DMS 273 (cell line): ENCODE measurements at regions not wholly inside any gene's neighbourhood (a gene's known extent, or its start where the extent isn't known, plus 50 kb on each side); places are given as distances from the start of the nearest gene placed in this dataset.
A peak's percentile ranks its signal among the peaks of the same experiment; 100 is the strongest.

Experiments used
- DNase-seq: peaks from one replicate; lab custom pipeline; 2025; ENCODE audit not compliant: unreplicated experiment; lab: John Stamatoyannopoulos, UW

DNA sequence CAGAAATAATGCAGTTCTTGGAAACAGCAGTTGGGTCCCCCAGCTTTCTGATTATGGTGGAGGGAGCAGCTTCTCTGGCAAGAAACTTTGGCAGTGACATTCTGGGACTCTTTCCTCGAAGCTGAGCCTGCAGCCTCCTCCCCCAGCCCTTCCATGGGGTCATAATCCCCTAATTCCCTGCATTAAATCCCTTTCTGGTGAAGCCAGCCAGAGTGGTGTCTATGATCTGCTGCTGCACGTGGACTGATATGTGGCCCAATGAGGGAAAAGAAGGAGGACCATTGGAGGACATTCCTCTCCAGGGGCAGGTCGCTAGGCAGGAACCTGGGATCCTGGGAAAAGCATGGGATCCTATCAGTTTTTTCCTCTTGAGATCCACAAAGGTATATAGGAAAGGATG lies 470.5 kb downstream of the RPS24 start:
- no peak for DNase-seq

DNA sequence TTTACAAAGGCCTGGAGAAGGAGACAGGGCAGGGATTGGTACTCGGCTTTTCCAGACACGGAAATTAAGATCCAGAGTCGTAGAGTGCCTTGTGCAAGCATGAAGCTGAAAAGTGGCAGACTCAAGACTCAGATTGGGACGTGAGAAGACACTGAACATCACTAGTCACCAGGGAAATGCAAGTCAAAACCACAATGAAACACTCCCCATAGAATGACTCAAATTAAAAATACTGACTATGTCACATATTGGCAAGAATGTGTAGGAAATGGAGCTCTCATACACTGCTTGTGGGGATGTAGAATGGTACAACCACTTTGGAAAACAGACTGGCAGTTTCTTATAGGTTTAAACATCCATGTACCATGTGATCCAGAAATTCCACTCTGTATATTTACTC lies 472.0 kb downstream of the RPS24 start:
- DNase-seq, result no peak

DNA sequence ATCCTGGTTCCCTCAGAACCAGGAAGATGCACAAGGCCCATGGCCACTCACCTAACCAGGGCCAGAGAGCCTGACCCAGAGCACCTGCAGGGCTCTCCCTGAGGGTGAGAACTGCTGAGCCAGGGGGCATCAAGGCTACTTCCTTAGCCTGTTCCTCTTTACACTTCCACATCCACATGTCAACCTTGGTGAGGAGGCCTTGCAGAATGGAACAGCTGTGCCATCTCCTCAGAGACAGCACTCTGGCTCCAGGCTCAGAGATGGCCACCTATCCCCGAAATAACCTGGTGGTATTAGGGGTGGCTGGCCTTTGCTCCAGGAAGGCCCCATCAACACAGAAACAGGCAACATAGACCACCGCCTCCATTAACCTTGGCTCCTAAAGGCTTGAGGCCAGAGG lies 473.0 kb downstream of the RPS24 start:
- no peak for DNase-seq

DNA sequence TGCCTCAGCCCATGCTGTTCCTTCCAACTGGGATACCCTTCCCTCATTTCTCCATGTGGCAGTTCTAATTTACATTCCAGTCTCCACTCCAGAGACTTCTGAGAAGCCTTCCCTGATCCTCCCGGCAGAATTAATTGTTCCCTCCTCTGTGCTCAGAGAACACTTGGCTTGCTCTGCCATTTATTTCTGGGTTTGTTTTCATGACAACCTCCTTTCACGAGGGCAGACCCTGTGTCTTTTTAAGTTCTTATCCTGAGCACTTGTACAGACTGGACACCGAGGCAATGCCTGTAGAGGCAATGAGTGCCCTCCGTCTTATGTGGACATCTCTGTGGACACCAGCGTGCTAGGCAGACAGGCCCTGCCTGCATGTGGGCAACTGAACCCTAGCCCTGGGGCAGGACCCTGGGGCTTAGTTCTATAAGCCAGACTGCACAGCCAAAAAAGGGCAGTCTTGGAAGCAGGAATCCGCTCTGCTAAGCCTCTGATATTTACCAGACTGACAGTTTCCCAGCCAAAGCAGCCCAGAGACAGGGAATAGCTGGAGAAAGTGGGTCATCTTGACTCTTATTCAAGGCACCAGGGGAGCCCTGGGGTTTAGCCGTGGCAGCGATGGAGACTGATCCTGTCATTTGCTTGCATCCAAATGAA lies 474.0 kb downstream of the RPS24 start:
- DNase-seq, result no peak

DNA sequence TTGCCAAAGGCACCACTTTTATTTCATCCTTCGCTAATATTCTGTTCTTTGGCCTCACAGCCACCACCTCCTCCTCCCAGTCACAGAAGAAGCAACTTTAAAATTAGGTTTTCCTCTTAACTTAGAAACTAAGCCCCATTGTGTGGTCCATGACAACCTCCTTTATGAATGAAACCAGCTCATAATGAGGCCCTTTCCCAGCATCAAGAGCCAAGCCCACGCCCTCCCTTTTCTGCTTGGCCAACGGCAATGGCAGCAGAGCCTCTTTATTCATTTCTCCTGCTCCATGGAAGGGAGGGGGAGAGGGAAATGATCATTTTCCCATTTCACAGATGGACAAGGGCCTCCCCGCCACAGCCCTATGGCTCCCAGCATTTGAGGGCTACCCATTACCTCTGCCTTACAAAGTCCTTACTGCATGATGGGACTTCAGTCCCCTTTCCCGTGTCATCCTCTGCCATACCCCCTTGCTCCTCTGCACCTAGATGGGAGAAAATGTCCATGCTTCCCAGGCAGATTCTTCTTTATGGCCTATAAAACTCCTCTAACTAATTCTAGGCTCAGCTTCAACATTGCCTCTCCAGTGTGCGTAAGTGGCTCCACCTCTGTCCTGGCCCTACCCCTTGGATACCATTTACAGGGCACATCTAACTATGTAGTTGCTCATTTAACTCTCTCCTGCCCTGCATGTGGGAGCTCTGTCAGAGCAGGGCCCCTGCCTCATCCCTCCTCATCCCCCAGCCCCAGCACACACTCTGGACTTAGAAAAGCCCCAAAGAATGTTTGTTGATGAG lies 475.5 kb downstream of the RPS24 start:
- no peak for DNase-seq

DNA sequence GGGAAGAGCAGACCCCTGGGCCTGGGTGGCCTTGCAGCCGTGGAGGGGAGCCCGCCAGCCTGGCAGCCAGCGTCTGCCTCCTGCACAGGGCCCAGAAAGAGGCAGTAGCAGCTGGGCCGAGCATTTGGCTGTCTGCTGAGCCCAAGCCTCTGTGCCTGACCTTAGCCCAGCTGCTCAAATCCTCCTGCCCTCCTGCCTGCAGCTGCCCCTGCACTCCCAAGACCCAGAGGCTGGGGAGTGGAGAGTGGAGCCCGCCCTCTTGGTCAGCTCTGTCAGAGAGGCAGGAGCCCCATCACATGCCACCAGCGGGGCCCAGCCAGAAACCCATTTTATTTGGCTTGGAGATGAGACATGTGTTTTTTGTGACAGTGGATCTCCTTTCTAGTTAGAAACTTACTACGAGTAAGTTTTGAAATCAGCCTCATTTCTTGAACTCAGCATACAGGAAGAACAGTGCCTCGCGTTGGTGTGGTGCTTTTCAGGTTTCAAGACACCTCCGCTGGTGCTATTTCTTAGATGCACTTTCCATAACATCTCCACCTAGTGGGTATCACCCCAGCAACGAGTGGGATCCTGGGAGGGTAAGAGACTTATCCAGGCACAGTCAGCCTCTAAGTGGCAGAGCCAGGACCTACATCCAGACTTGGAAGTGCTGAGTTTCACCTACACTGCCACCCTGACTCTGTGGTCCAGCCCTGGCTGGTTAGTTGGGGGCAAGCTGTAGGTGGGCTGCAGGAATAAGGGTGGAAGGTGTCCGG lies 477.1 kb downstream of the RPS24 start:
- peak; percentile 82 for DNase-seq

DNA sequence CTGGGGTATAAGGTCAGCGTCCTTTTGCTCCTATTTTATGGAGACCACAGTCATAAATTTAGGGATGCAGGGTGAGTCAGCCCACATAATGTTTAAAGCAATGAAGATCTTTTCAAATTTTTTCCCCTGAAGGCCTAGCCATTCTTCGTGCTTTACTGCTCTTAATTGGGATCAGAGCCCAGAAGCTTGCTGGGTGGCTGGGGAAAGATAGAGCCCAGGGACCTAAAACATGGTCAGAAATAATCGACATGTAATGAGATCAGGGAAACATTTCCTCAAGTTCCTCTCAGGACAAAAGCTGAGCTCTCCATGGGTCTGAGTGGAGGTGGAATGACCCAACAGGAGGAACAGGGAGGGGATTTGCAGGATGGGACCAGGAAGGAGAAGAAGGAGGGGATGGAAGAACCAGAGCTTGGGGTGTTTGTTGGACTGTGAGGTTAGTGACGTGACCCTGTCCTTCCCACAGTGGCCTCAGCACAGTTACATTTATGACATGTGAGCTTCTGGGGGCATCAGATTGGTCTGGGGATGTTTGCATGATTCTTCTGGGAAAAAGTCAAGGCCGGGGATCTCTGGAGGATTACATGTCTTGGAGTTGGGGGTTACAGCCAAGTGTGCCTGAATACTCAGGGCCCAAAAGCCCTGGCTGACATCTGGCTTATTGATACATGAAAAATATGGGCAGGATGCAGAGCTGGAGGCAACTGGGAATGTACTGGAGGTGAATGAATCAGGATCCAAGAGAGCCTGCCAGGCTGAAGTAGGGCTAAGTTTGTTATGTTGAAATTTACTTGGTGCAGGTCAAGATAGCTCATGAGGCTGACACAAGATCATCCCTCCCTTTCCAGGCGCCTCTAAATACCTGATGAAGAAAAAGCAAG lies 477.9 kb downstream of the RPS24 start:
- DNase-seq, result no peak

DNA sequence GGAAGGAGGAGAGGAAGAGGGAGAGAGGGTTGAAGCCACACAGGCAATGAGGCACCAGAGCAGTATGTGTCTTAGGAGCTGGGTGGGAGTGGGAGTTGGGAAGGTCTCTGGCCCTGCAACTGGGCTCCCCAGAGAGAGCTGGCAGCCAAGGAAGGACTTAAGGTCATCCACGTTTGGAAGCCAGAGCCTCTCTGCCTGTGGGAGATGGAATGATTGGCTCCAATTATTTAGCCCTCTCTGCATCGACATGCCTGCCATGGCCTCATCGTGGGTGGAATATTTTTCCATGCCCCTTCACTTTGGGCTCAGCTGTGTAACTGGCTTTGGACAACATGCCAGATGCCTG lies 478.5 kb downstream of the RPS24 start:
- no peak for DNase-seq

DNA sequence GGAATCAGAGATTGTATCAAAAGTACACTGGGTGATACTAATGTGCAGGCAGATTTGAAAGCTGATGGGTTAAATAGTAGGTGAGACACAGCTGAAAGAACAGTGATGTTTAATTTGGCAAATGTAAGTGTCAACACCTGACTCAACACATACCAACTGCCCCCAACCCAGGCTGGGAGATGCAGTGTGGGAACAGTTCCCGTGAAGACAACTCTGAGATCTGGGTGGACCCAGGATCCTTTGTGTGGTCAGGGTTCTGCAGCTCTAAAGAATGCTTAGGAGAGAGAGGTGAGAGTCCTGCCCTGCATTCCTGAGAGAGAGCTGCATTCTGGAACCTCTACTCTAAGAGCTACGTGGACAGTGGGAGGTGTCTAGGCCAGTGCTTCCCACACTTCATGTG lies 479.7 kb downstream of the RPS24 start:
- DNase-seq, result no peak

DNA sequence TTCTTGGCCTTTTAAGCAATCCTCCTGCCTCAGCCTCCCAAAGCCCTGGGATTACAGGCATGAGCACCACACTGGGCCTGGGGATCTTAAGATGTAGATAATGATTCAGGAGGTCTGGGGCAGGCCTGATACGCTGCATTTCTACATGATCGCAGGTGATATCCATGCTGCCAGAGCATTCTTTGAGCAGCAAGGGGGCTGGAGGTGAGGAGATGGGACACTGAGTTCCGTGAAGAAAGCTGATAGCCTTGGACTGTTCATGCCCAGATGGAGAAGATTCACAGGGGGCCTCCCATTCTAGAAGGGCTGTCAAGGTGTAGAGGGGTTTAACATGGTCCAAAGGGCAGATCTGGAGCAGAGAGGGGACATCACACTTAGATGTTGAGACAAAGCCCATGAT lies 480.3 kb downstream of the RPS24 start:
- DNase-seq, result no peak

DNA sequence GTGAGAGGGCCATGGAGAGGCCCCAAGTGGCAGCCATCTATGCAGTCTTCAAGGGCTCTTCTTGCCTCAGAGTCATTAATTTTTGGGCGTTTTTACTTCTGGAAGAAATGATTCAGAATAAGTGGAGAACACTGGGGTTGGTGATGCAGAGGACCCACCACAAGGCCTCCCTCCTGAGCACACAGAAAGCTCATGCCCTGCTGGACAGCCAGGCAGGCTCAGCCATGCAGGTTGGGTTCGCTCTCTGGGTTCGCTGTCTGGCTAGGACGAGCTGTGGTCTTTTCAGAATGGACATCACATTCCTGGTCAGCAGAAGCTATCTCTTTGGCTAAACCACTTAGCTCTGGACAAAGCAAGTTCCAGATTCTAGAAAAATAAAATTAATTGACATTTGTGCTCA lies 480.8 kb downstream of the RPS24 start:
- no peak for DNase-seq

DNA sequence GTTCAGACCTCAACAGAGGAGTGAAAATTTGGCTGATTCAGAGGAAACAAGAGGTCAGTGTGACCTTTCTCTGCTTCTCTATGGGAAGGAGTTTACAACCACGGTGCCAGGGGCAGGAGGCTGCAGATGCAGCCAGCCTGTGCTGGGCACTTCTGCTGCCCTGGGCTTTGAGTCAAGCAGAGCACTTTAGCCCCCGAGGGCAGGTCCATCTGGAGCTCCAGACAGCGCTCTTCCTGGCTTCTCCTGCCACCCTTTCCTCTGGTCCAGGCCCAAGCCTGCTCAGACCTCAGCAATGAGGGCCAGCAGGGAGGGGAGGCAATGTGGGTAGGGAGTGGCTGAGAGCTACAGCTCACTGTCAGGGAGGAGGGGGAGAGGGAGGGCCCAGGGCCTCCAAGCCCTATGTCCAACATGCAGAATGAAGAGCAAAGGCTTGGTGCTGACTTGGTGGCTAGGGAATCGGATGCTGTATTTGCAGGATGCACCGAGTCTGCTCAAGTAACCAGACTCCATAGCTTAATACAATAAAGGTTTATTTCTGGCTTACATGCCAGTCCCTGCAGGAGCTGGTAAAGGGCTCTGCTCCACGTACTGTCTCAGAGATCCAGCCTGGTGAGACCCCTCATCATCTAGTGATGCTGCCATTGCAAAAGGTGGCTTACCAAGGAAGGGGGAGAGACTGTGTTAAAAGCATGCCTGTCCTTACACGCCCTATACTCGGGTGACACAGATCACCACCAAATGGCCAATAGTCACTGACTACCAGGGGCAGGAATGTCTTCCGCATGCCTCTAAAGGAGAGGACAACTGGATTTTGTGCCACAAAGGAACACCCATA lies 481.6 kb downstream of the RPS24 start:
- DNase-seq, result peak; percentile 7

DNA sequence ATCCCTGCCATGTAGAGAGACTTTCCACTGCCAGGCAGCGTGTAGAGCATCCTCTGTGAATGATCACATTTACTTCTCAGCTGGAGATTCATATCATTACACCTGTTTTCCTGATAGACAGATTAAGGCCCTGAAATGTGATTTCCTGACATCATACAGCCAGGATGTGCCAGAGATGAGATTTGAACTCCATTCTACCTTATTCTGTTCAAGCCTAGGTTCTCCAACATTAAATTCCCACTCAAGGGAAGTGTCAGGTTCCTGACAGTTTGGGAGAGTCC lies 482.1 kb downstream of the RPS24 start:
- no peak for DNase-seq

DNA sequence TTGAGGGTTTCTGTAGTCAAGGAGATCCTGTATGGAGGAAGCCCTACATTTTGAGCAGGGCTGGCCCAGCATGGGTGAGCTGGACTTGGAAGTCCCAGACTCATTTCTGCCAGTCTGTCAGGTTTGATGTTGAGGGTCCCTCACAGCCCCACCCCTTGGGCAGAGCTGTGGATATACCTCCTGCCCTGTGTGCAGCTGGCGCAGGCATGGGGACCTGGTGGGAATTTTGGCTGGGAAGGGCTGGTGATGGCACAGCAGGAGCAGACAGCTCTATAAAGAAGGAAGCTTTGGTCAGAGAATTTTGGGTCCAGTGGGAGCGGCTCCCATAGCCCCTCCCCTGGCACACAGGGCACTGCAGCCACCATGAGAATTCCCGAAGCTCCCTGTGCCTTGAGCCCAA lies 482.6 kb downstream of the RPS24 start:
- DNase-seq, result no peak

DNA sequence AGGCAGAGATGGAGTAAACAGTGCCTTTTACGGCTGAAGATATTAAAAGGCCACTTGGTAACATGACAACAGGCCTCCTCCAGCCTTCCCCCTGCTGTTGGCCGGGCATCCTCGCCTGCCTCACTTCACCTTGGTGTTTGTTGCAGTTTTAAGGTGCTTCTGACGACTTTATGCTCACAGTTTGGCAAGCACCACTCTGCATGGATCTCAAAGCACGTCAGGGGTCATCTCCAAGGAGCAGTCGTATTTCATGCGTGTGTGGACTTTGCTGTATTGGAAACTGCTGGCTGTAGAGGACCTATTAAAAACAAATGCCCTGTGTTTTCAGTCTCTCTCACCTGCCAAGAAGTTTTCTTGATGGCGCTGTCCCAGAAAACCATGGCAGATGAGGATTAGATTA lies 483.1 kb downstream of the RPS24 start:
- no peak for DNase-seq

DNA sequence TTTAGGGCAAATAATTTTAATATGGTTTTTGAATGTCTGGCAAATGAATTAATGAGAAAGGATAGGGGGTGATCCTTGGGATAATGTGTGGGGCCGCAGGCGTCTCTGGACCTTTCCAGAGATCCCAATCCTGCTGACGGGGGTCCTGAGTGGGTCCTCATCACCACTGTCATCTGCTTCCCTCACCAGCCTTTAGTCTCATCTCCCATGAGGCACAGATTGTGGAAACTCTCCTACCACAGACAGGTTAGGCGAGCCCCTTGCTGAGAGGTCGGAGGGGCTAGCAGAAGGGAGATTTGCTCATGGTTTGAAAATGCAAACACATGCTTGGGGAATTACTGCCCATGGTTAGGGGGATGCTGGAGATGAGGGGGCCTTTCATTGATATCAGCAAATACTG lies 484.6 kb downstream of the RPS24 start:
- no peak for DNase-seq

DNA sequence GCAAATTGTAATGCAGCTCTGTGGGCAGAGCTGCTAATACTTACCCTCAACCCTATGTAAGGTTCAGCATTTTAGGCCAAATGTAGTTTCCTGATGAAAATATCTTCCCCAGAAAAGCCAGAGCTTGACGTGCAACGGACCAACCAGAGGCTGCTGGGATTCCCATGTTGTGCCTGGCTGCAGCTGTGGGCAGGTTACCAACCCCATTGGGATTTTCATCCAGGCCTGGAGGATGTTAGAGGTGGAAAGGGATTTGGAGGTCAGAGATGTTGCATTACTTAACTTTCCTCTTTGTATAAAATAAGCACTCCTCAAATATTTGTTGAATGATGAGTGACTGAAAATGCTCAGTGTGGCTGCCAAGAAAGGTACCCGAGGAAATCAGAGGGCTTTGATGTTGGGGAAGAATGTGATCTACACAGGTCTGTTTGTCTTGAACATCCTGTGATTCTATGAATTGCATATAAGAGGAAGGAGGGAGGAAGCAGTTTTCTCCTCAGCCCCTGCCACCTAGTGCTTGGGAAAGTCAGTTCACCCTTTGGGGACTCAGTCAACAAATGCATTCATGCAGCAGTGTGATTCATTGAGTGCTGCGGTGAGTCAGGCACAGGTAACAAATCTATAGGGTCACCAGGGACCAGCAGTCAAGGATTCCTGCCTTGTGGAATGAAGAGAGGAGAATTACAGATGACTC lies 487.2 kb downstream of the RPS24 start:
- peak; percentile 38 for DNase-seq

DNA sequence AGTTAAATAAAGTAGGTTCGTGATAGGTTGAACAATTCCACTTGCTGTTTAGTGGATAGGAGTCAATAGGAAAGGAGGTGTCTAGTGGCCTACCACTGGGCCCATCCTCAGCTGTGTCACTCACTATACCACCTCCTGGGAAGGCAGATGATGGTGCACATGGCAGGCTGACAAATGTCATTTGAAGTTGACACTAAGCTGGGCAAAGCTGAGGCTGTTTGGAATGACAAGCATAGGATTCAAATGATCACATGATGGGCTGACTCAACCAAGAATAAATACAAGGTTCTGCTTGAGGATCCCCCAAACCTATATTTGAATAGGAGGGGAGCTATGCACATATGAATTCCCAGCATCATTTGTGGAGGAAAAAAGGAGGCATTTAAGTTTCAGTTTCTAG lies 489.8 kb downstream of the RPS24 start:
- DNase-seq, result no peak

DNA sequence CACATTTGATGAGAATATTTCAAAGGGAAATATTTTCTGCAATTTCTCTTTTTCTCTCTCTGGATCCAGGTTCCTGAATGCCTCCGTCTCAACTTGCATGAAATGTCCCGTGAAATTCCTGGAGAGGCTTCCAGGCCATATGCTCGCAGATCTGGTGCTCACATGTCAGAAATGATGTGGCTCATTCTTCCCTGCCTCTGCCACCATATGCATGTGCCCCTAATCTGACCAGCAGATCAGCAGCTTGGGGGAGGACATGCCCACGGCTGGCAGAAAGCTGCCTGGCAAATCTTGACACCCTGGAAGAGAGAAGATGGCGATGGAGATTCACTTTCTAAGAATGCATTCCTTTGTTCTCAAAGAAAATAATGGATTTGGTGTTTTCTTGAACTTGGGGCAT lies 490.7 kb downstream of the RPS24 start:
- DNase-seq, result peak; percentile 75

DNA sequence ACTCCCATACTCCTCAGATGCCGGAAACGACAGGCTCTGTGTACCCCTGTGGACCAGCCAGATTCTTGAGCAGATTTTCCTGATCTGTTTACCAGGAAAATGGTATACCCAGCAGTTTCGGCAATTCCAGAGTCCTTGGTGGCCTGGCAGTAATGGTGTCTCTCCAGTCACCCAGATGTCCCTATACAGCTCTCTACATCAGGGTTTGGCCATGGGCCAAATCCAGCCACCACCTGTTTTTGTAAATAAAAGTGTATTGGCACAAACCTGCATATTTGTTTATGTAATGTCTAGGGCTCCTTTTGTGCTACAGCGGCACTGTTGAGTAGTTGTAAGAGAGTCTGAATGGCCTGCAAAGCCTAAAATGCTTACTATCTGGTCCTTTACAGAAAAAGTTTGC lies 491.3 kb downstream of the RPS24 start:
- DNase-seq, result peak; percentile 43
